Liver (tissue), 8 donors: ENCODE measurements at regions not wholly inside any gene's neighbourhood (a gene's known extent, or its start where the extent isn't known, plus 50 kb on each side); places are given as distances from the start of the nearest gene placed in this dataset.
A peak's percentile ranks its signal among the peaks of the same experiment; 100 is the strongest.

Experiments
- DNase-seq: peaks from one replicate; pipeline ENCODE4 v3.0.0-alpha.2; 2017; ENCODE audit warnings: low spot score
- H3K27ac ChIP-seq, 2 donors: one replicate each; pipeline ENCODE4 v1.7.0; 2013; ENCODE audit warnings: inconsistent platforms in 2 of 2, low read length in 2 of 2, control low read depth in 1 of 2, low read depth in 1 of 2, mild to moderate bottlenecking in 1 of 2
- H3K27me3 ChIP-seq, 4 donors: one replicate each; pipeline versions ENCODE4 v1.6.1 to v1.7.0; 2013; ENCODE audit warnings: low read length in 3 of 4, inconsistent platforms in 1 of 4, mild to moderate bottlenecking in 1 of 4, moderate library complexity in 1 of 4; ENCODE audit not compliant: control insufficient read depth in 4 of 4, insufficient read depth in 4 of 4
- H3K36me3 ChIP-seq, 4 donors: one replicate each; pipeline versions ENCODE4 v1.6.1 to v1.7.0; 2013; ENCODE audit warnings: low read length in 3 of 4, mild to moderate bottlenecking in 3 of 4, low read depth in 1 of 4, moderate library complexity in 1 of 4; ENCODE audit not compliant: control insufficient read depth in 4 of 4, insufficient read depth in 3 of 4
- H3K4me1 ChIP-seq, 4 donors: one replicate each; pipeline versions ENCODE4 v1.6.1 to v1.7.0; 2013; ENCODE audit warnings: low read length in 3 of 4, mild to moderate bottlenecking in 3 of 4, moderate library complexity in 1 of 4; ENCODE audit not compliant: control insufficient read depth in 4 of 4, insufficient read depth in 4 of 4
- H3K4me3 ChIP-seq, 3 donors: one replicate each; pipeline versions ENCODE4 v1.6.1 to v1.7.0; 2013; ENCODE audit warnings: low read length in 3 of 3, control low read depth in 1 of 3, low read depth in 1 of 3, mild to moderate bottlenecking in 1 of 3
- H3K9ac ChIP-seq, 2 donors: one replicate each; pipeline ENCODE4 v1.7.0; 2013; ENCODE audit warnings: low read length in 2 of 2, mild to moderate bottlenecking in 2 of 2, moderate library complexity in 2 of 2, control low read depth in 1 of 2, low read depth in 1 of 2
- H3K9me3 ChIP-seq, 4 donors: one replicate each; pipeline versions ENCODE4 v1.6.1 to v1.7.0; 2013; ENCODE audit warnings: low read length in 3 of 4; ENCODE audit not compliant: control insufficient read depth in 4 of 4
- ATF3 ChIP-seq: IDR thresholded peaks from 2 replicates; pipeline ENCODE4 v1.6.1; 2016; ENCODE audit warnings: antibody characterized with exemption
- CTCF ChIP-seq: fragments of 150-350 bp; IDR thresholded peaks from 2 replicates; pipeline ENCODE4 v1.5.1; 2017; ENCODE audit warnings: improper control_type of control experiment, low read depth, low read length; ENCODE audit not compliant: missing input control
- EGR1 ChIP-seq, 2 donors: IDR thresholded peaks; 2 replicates each; pipeline ENCODE4 v1.6.1; 2016 to 2018; ENCODE audit warnings: antibody characterized with exemption in 2 of 2, low read depth in 2 of 2
- FOXA1 ChIP-seq: IDR thresholded peaks from 2 replicates; pipeline ENCODE4 v1.6.1; 2016; ENCODE audit warnings: antibody characterized with exemption
- FOXA2 ChIP-seq: IDR thresholded peaks from 2 replicates; pipeline ENCODE4 v1.6.1; 2016; ENCODE audit warnings: antibody characterized with exemption
- HNF4A ChIP-seq, 2 donors: conservative IDR thresholded peaks; 2 replicates each; pipeline ENCODE4 v1.6.1; 2016; ENCODE audit warnings: antibody characterized with exemption in 2 of 2, mild to moderate bottlenecking in 2 of 2
- MAX ChIP-seq: IDR thresholded peaks from 2 replicates; pipeline ENCODE4 v1.6.1; 2016; ENCODE audit warnings: antibody characterized with exemption
- NR2F2 ChIP-seq: IDR thresholded peaks from 2 replicates; pipeline ENCODE4 v1.6.1; 2016; ENCODE audit warnings: antibody characterized with exemption
- RAD21 ChIP-seq, 2 donors: IDR thresholded peaks; 2 replicates each; pipeline ENCODE4 v1.6.1; 2016; ENCODE audit warnings: antibody characterized with exemption in 2 of 2, mild to moderate bottlenecking in 2 of 2
- SP1 ChIP-seq: IDR thresholded peaks from 2 replicates; pipeline ENCODE4 v1.6.1; 2018; ENCODE audit warnings: antibody characterized with exemption, mild to moderate bottlenecking
- YY1 ChIP-seq: IDR thresholded peaks from 2 replicates; pipeline ENCODE4 v1.6.1; 2016; ENCODE audit warnings: antibody characterized with exemption, mild to moderate bottlenecking
- ZBTB33 ChIP-seq: IDR thresholded peaks from 2 replicates; pipeline ENCODE4 v1.6.1; 2016; ENCODE audit warnings: antibody characterized with exemption
- WGBS: extraction: QIAGEN DNeasy Blood & Tissue Kit; methylation state at CpG from one replicate; pipeline ENCODE4 v1.1.7; 2013; 5-methylcytosine and 5-hydroxymethylcytosine counted together
- donor health status: healthy.
- donor health status: healthy.
- donor health status: healthy.
- donor health status: healthy.
- donor health status: healthy.

GRCh38 chr2:237164474-237165042 is 78.9 kb downstream of the COPS8 start (continued):
- TF ChIP-seq EGR1 (IDR thresholded peaks at IDR 0.05; ENCODE audit: low read depth in 2 of 2) (no peak), FOXA2 (no peak), SP1 (no peak)

- Histone ChIP-seq H3K9me3 (peaks cover 0 to 8% (median 3%) of the 10 kb centered on the region in 4 donors), H3K4me1 (no peaks in the 10 kb centered on the region), H3K36me3 (no peaks in the 10 kb centered on the region), H3K9ac (no peak overlapping the region), H3K27me3 (peaks cover 0 to 7% (median 2%) of the 10 kb centered on the region in 4 donors), H3K27ac (no peak overlapping the region), H3K4me3 (no peak overlapping the region)
- 59% methylated on average over 5 of the region's 5 CpGs for WGBS
- DNase-seq: no peak
- TF ChIP-seq YY1 (no peak), RAD21 (IDR thresholded peaks at IDR 0.05) (peak; percentile 60 to 67), CTCF (peak; percentile 31)
These were observed 80.0 kb downstream of the COPS8 start for GRCh38 chr2:237165405-237166276.

- Histone ChIP-seq H3K9ac (no peak overlapping the region), H3K36me3 (no peaks in the 10 kb centered on the region), H3K9me3 (peaks cover 0 to 8% (median 3%) of the 10 kb centered on the region in 4 donors), H3K27ac (no peak overlapping the region), H3K27me3 (peaks cover 0 to 7% (median 2%) of the 10 kb centered on the region in 4 donors), H3K4me1 (no peaks in the 10 kb centered on the region), H3K4me3 (no peak overlapping the region)
- no peak for DNase-seq
- TF ChIP-seq ATF3: no peak
- TF ChIP-seq ZBTB33: no peak
- TF ChIP-seq SP1: no peak
- whole genome bisulfite sequencing: 85% methylated on average over 4 of the region's 4 CpGs
These were observed 81.3 kb downstream of the COPS8 start for GRCh38 chr2:237167038-237167437.

- Histone ChIP-seq H3K4me3 (no peak overlapping the region), H3K9ac (no peak overlapping the region), H3K27ac (no peak overlapping the region), H3K36me3 (no peaks in the 10 kb centered on the region), H3K9me3 (peaks cover 0 to 8% (median 3%) of the 10 kb centered on the region in 4 donors), H3K4me1 (no peaks in the 10 kb centered on the region), H3K27me3 (peaks cover 0 to 7% (median 2%) of the 10 kb centered on the region in 4 donors)
- WGBS: 92% methylated on average over 5 of the region's 5 CpGs
- no peak for DNase-seq
- TF ChIP-seq RAD21 (IDR thresholded peaks at IDR 0.05) (no peak), HNF4A (conservative IDR thresholded peaks at IDR 0.05) (no peak), FOXA1 (no peak), ATF3 (no peak), NR2F2 (no peak), SP1 (no peak), MAX (no peak)
These were observed 82.2 kb downstream of the COPS8 start for GRCh38 chr2:237167934-237168333.
